Left ventricle myocardium inferior (tissue), 1 donor: ENCODE measurements at regions not wholly inside any gene's neighbourhood (a gene's known extent, or its start where the extent isn't known, plus 50 kb on each side); places are given as distances from the start of the nearest gene placed in this dataset.

ENCODE experiments used
- DNase-seq: peaks from one replicate; pipeline ENCODE4 v3.0.0-alpha.2; 2020
- H3K27ac ChIP-seq: fragments of 200-600 bp; replicated peaks from 2 replicates; pipeline ENCODE4 v1.8.0; 2021
- H3K27me3 ChIP-seq: fragments of 200-600 bp; 2 replicates; pipeline ENCODE4 v1.8.0; 2021; ENCODE audit warnings: low read depth
- H3K36me3 ChIP-seq: fragments of 200-600 bp; 2 replicates; pipeline ENCODE4 v1.8.0; 2021
- H3K4me1 ChIP-seq: fragments of 200-600 bp; 2 replicates; pipeline ENCODE4 v1.8.0; 2021
- H3K4me3 ChIP-seq: fragments of 200-600 bp; 2 replicates; pipeline ENCODE4 v1.8.0; 2021; ENCODE audit warnings: mild to moderate bottlenecking, moderate library complexity
- H3K9me3 ChIP-seq: fragments of 200-600 bp; replicated peaks from 2 replicates; pipeline ENCODE4 v1.8.0; 2021
- CTCF ChIP-seq: fragments of 200-600 bp; IDR thresholded peaks from 2 replicates; pipeline ENCODE4 v1.8.0; 2021; ENCODE audit warnings: antibody characterized with exemption, mild to moderate bottlenecking, borderline replicate concordance
- intact Hi-C: fragments of 100-400 bp; cut with micrococcal nuclease; formaldehyde crosslinking; loops from one replicate; pipeline ENCODE4 v1.11.0; 2022
- donor health status: DM: no; HTN: yes; CAD: no; lungs with severe emphysema.

- Histone ChIP-seq H3K27ac (no peak overlapping the region), H3K27me3 (no peaks in the 10 kb centered on the region), H3K4me1 (no peaks in the 10 kb centered on the region), H3K36me3 (no peaks in the 10 kb centered on the region), H3K4me3 (no peak overlapping the region), H3K9me3 (peaks cover 8% of the 10 kb centered on the region)
- intact Hi-C loops, result no loop called here
- no peak for TF ChIP-seq CTCF
- no peak for DNase-seq
These were observed 431.8 kb upstream of the SGCG start for GRCh38 chr13:22748866-22749577.

- peaks cover 8% of the 10 kb centered on the region for H3K9me3 ChIP-seq
- H3K4me1 ChIP-seq, result no peaks in the 10 kb centered on the region
- no peaks in the 10 kb centered on the region for H3K27me3 ChIP-seq
- H3K27ac ChIP-seq, result no peak overlapping the region
- no peak for TF ChIP-seq CTCF
- DNase-seq, result no peak
- no peak overlapping the region for H3K4me3 ChIP-seq
- intact Hi-C loops, result no loop called here
- no peaks in the 10 kb centered on the region for H3K36me3 ChIP-seq
These were observed 431.2 kb upstream of the SGCG start for GRCh38 chr13:22749626-22750025.

- peak; percentile 59 for TF ChIP-seq CTCF
- Histone ChIP-seq H3K36me3 (no peaks in the 10 kb centered on the region), H3K4me3 (no peak overlapping the region), H3K9me3 (peaks cover 8% of the 10 kb centered on the region), H3K4me1 (no peaks in the 10 kb centered on the region), H3K27me3 (no peaks in the 10 kb centered on the region), H3K27ac (no peak overlapping the region)
- no peak for DNase-seq
- intact Hi-C loops, result loop anchor here (5.0 kb wide), 1 partner anchor 1120 kb away; no protein-coding TSS in a partner anchor
These were observed 423.2 kb upstream of the SGCG start for GRCh38 chr13:22757530-22758120.

DNA sequence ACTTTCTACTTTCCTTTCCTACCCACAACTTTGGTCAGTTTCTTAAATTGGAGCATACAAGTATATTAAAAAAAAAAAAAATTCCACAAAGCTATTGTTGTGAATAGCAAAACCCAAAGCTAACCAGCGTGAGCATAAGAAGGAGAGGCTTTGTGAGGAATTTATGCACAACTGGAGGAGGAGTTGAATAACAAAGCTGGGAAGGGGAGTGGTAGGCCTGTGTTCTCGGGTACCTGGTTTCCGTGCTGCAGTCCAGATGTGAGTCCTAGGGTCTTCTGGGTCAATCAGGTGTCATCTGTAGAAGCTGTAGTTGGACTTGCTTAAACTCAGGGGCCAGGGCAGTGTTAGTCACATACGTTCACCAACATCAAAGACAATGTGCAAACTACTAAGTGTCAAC lies 422.5 kb upstream of the SGCG start:
- intact Hi-C loops, result loop anchor here (5.0 kb wide), 1 partner anchor 1121 kb away; no protein-coding TSS in a partner anchor
- Histone ChIP-seq H3K4me1 (no peaks in the 10 kb centered on the region), H3K36me3 (no peaks in the 10 kb centered on the region), H3K27me3 (no peaks in the 10 kb centered on the region), H3K27ac (no peak overlapping the region), H3K9me3 (peaks cover 6% of the 10 kb centered on the region), H3K4me3 (no peak overlapping the region)
- no peak for DNase-seq
- TF ChIP-seq CTCF, result no peak

- H3K4me1 ChIP-seq, result no peaks in the 10 kb centered on the region
- no peaks in the 10 kb centered on the region for H3K27me3 ChIP-seq
- no peak for TF ChIP-seq CTCF
- H3K4me3 ChIP-seq, result no peak overlapping the region
- DNase-seq, result no peak
- no peaks in the 10 kb centered on the region for H3K36me3 ChIP-seq
- no peaks in the 10 kb centered on the region for H3K9me3 ChIP-seq
- intact Hi-C loops, result no loop called here
- H3K27ac ChIP-seq, result no peak overlapping the region
These were observed 419.1 kb upstream of the SGCG start for GRCh38 chr13:22761709-22762108.
